Endothelial cell of umbilical vein (primary cell): ENCODE measurements at regions not wholly inside any gene's neighbourhood (a gene's known extent, or its start where the extent isn't known, plus 50 kb on each side); places are given as distances from the start of the nearest gene placed in this dataset.
"Not testable (repeated sequence)": the region's sequence is repeated elsewhere in the genome, so short reads cannot be mapped to it uniquely, and the experiment has no call there.

ENCODE experiments used
- BruUV-seq: library from RNA; stranded (reverse); fragments of 400-500 nt; replicated peaks from 2 replicates; lab custom pipeline; 2021; lab: Mats Ljungman, UMichigan
- CTCF ChIA-PET: fragments of 300-600, 350-600 bp; sonication (Branson Sonifier 250); formaldehyde crosslinking; loops from one replicate; lab custom pipeline; 2021; ENCODE audit warnings: antibody characterized with exemption, inconsistent platforms; lab: Charles Lee
- POLR2A ChIA-PET: fragments of 300-600, 350-600 bp; sonication (Branson Sonifier 250); formaldehyde crosslinking; loops from one replicate; lab custom pipeline; 2021; ENCODE audit warnings: antibody characterized with exemption, inconsistent platforms; lab: Charles Lee
- DNase-seq: peaks from one replicate; pipeline ENCODE4 v3.0.0-alpha.2; 2011; ENCODE audit warnings: low read depth, low spot score
- FAIRE-seq: peaks from 2 replicates; lab custom pipeline; 2011; peaks lifted over from hg19 to GRCh38; lab: Jason Lieb, UNC
- H2AFZ ChIP-seq: 2 replicates; pipeline ENCODE4 v1.6.0; 2012; ENCODE audit warnings: low read depth, low read length, control low read depth, inconsistent platforms
- H3K27ac ChIP-seq: 2 replicates; pipeline ENCODE4 v1.5.1; 2011; ENCODE audit warnings: low read depth, mild to moderate bottlenecking, control low read depth, low read length, moderate library complexity; ENCODE audit not compliant: insufficient read depth
- H3K27me3 ChIP-seq, 2 experiments: 2 replicates each; pipeline versions ENCODE4 v1.6.0 to v1.6.1; 2011; ENCODE audit warnings: low read length in 2 of 2, mixed read lengths in 1 of 2; ENCODE audit not compliant: control insufficient read depth in 2 of 2, insufficient read depth in 2 of 2
- H3K36me3 ChIP-seq, 2 experiments: 2 replicates in 1 of 2; 3 replicates in 1 of 2; pipeline ENCODE4 v1.5.1; 2011; ENCODE audit warnings: low read length in 2 of 2, mild to moderate bottlenecking in 1 of 2, moderate library complexity in 1 of 2; ENCODE audit not compliant: control insufficient read depth in 2 of 2, insufficient read depth in 2 of 2; ENCODE audit errors: extremely low read depth in 1 of 2
- H3K4me1 ChIP-seq: 3 replicates; pipeline ENCODE4 v1.5.1; 2011; ENCODE audit warnings: mild to moderate bottlenecking, low read length; ENCODE audit not compliant: control insufficient read depth, insufficient read depth; ENCODE audit errors: extremely low read depth
- H3K4me2 ChIP-seq: 2 replicates; pipeline ENCODE4 v1.6.1; 2011; ENCODE audit warnings: low read length, control low read depth, mixed read lengths; ENCODE audit not compliant: insufficient read depth
- H3K4me3 ChIP-seq, 3 experiments: fragments of 200-600 bp in 1 of 3; sonication (generic), shearing (Covaris generic) in 1 of 3; replicated peaks in 1 of 3; 2 replicates each; pipeline ENCODE4 v1.5.1; 2011 to 2016; ENCODE audit warnings: control low read depth in 3 of 3, low read length in 3 of 3, mild to moderate bottlenecking in 2 of 3, inconsistent platforms in 1 of 3, low read depth in 1 of 3, moderate library complexity in 1 of 3; ENCODE audit not compliant: insufficient read depth in 1 of 3
- H3K79me2 ChIP-seq: 2 replicates; pipeline ENCODE4 v1.6.0; 2012; ENCODE audit warnings: low read length, inconsistent platforms; ENCODE audit not compliant: control insufficient read depth, insufficient read depth
- H3K9ac ChIP-seq: replicated peaks from 2 replicates; pipeline ENCODE3; 2011; ENCODE audit warnings: low read length, control low read depth; ENCODE audit not compliant: insufficient read depth; ENCODE audit errors: extremely low read depth
- H3K9me1 ChIP-seq: replicated peaks from 3 replicates; pipeline ENCODE4 v1.6.0; 2011; ENCODE audit warnings: mild to moderate bottlenecking, low read length; ENCODE audit not compliant: control insufficient read depth, insufficient read depth; ENCODE audit errors: extremely low read depth
- H3K9me3 ChIP-seq: replicated peaks from 2 replicates; pipeline ENCODE4 v1.5.1; 2012; ENCODE audit warnings: low read length, inconsistent platforms; ENCODE audit not compliant: control insufficient read depth, insufficient read depth
- H4K20me1 ChIP-seq: replicated peaks from 2 replicates; pipeline ENCODE3; 2011; ENCODE audit warnings: mild to moderate bottlenecking, low read length; ENCODE audit not compliant: control insufficient read depth, insufficient read depth; ENCODE audit errors: extremely low read depth
- CTCF ChIP-seq, 2 donors: IDR thresholded peaks; 1 replicate in 1 of 2; 2 replicates in 1 of 2; pipeline ENCODE4 v1.5.1; 2011; ENCODE audit warnings: low read length in 2 of 2, mild to moderate bottlenecking in 2 of 2, moderate library complexity in 2 of 2, control low read depth in 1 of 2, inconsistent platforms in 1 of 2, low read depth in 1 of 2; ENCODE audit not compliant: insufficient read depth in 1 of 2; ENCODE audit errors: extremely low read depth in 1 of 2
- EZH2 ChIP-seq: IDR thresholded peaks from 2 replicates; pipeline ENCODE4 v1.6.1; 2012; ENCODE audit warnings: borderline replicate concordance, low read depth, mild to moderate bottlenecking, moderate library complexity, low read length, inconsistent platforms; ENCODE audit not compliant: severe bottlenecking
- FOS ChIP-seq: IDR thresholded peaks from 2 replicates; pipeline ENCODE4 v1.6.1; 2011; ENCODE audit warnings: mild to moderate bottlenecking, low read length, moderate library complexity, borderline replicate concordance; ENCODE audit not compliant: insufficient read depth
- GATA2 ChIP-seq: IDR thresholded peaks from 2 replicates; pipeline ENCODE4 v1.7.0; 2011; ENCODE audit warnings: low read depth, mild to moderate bottlenecking, moderate library complexity, mixed read lengths, low read length; ENCODE audit not compliant: insufficient read length, insufficient read depth
- JUN ChIP-seq: IDR thresholded peaks from 2 replicates; pipeline ENCODE4 v1.6.1; 2011; ENCODE audit warnings: borderline replicate concordance, low read depth; ENCODE audit not compliant: insufficient read length, insufficient read depth
- MAX ChIP-seq: IDR thresholded peaks from 2 replicates; pipeline ENCODE4 v1.6.1; 2011; ENCODE audit not compliant: insufficient read depth, insufficient read length
- MYC ChIP-seq: IDR thresholded peaks from one replicate; pipeline ENCODE4 v1.6.1; 2011; ENCODE audit warnings: mild to moderate bottlenecking, low read depth, low read length
- POLR2A ChIP-seq: IDR thresholded peaks from 2 replicates; pipeline ENCODE4 v1.6.1; 2012; ENCODE audit warnings: low read depth, mild to moderate bottlenecking, control low read depth, low read length
- POLR2AphosphoS5 ChIP-seq: IDR thresholded peaks from 2 replicates; pipeline ENCODE4 v1.6.1; 2012; ENCODE audit warnings: low read depth, mild to moderate bottlenecking, control low read depth, low read length, moderate library complexity; ENCODE audit not compliant: insufficient read depth
- dilution Hi-C: fragments of 300-500 bp; cut with MboI; formaldehyde crosslinking; loops from one replicate; pipeline ENCODE4 v1.15.0; 2019; ENCODE audit warnings: low sequenced_read_pairs; ENCODE audit not compliant: extremely low pct_ligation_motif_present
- intact Hi-C: fragments of 100-400 bp; cut with micrococcal nuclease; formaldehyde crosslinking; loops from one replicate; pipeline ENCODE4 v1.10.0; 2022

- BruUV-seq: no TSS peak
- H3K4me3 ChIP-seq: no peak overlapping the region
- H3K27me3 ChIP-seq: no peaks in the 10 kb centered on the region
- intact Hi-C loops (no loop called here), dilution Hi-C loops (no loop called here)
- no peaks in the 10 kb centered on the region for H4K20me1 ChIP-seq
- H2AFZ ChIP-seq: no peak overlapping the region
- no peaks in the 10 kb centered on the region for H3K4me1 ChIP-seq
- no peaks in the 10 kb centered on the region for H3K79me2 ChIP-seq
- FAIRE-seq (no peak), DNase-seq (no peak)
- H3K27ac ChIP-seq: no peak overlapping the region
- POLR2A ChIA-PET: no interaction called here
- H3K4me2 ChIP-seq: no peak overlapping the region
- no peaks in the 10 kb centered on the region for H3K9me1 ChIP-seq
- peaks cover 25% of the 10 kb centered on the region for H3K9me3 ChIP-seq
- no peak for TF ChIP-seq POLR2A
- TF ChIP-seq CTCF (IDR thresholded peaks at IDR 0.05; ENCODE audit: extremely low read depth in 1 of 2, insufficient read depth in 1 of 2, low read depth in 1 of 2, low read length in 2 of 2): no peak
- no peak for TF ChIP-seq EZH2
- TF ChIP-seq FOS: no peak
- no peak for TF ChIP-seq JUN
- TF ChIP-seq POLR2AphosphoS5: no peak
- TF ChIP-seq GATA2: no peak
- no peak for TF ChIP-seq MAX
- TF ChIP-seq MYC: no peak
- no peak overlapping the region for H3K9ac ChIP-seq
- no peaks in the 10 kb centered on the region for H3K36me3 ChIP-seq
- CTCF ChIA-PET: no interaction called here
Observed at GRCh38 chr21:9774347-9774746, 747.0 kb upstream of the TPTE start.

GRCh38 chr21:9774901-9775593 is 746.3 kb upstream of the TPTE start:
- H3K9ac ChIP-seq, H3K4me2 ChIP-seq, H3K36me3 ChIP-seq, DNase-seq, H4K20me1 ChIP-seq, intact Hi-C loops, FAIRE-seq, H3K4me1 ChIP-seq, dilution Hi-C loops, H3K79me2 ChIP-seq, H3K27ac ChIP-seq, CTCF ChIA-PET, H3K27me3 ChIP-seq, POLR2A ChIA-PET, H2AFZ ChIP-seq, BruUV-seq, H3K4me3 ChIP-seq, H3K9me1 ChIP-seq: not testable (repeated sequence)
- peaks cover 25% of the 10 kb centered on the region for H3K9me3 ChIP-seq

- H3K27me3 ChIP-seq, BruUV-seq, H3K36me3 ChIP-seq, H2AFZ ChIP-seq, H3K9ac ChIP-seq, H3K4me3 ChIP-seq, H3K27ac ChIP-seq, CTCF ChIA-PET, DNase-seq, intact Hi-C loops, FAIRE-seq, H3K79me2 ChIP-seq, H3K4me1 ChIP-seq, POLR2A ChIA-PET, H4K20me1 ChIP-seq, H3K9me1 ChIP-seq, dilution Hi-C loops, H3K4me2 ChIP-seq: not testable (repeated sequence)
- peaks cover 29% of the 10 kb centered on the region for H3K9me3 ChIP-seq
Observed at GRCh38 chr21:9775877-9776276, 745.5 kb upstream of the TPTE start.
